Activated CD8-positive, alpha-beta memory T cell treated with anti-CD3 and anti-CD28 coated beads, Interleukin-2, amount 50 U/mL, for 1 hour (primary cell): ENCODE measurements at regions not wholly inside any gene's neighbourhood (a gene's known extent, or its start where the extent isn't known, plus 50 kb on each side); places are given as distances from the start of the nearest gene placed in this dataset.
"Not testable (repeated sequence)": the region's sequence is repeated elsewhere in the genome, so short reads cannot be mapped to it uniquely, and the experiment has no call there.

Source experiments
- DNase-seq: peaks from one replicate; pipeline ENCODE4 v3.0.0-alpha.2; 2020; ENCODE audit errors: extremely low read depth

- no peak for DNase-seq
Measured at GRCh38 chr12:127785986-127786590, 480.9 kb upstream of the TMEM132C start.

GRCh38 chr12:127787544-127787943 lies 479.4 kb upstream of the TMEM132C start:
- DNase-seq, result no peak

- DNase-seq, result no peak
Measured at GRCh38 chr12:127790376-127790775, 476.6 kb upstream of the TMEM132C start.

GRCh38 chr12:127791217-127791616 lies 475.8 kb upstream of the TMEM132C start:
- DNase-seq, result no peak

- no peak for DNase-seq
Measured at GRCh38 chr12:127797918-127798317, 469.1 kb upstream of the TMEM132C start.

- no peak for DNase-seq
Measured at GRCh38 chr12:127802271-127802670, 464.7 kb upstream of the TMEM132C start.

- no peak for DNase-seq
Measured at GRCh38 chr12:127803545-127803944, 463.4 kb upstream of the TMEM132C start.

- no peak for DNase-seq
Measured at GRCh38 chr12:127809275-127809674, 457.7 kb upstream of the TMEM132C start.

- no peak for DNase-seq
Measured at GRCh38 chr12:127810041-127810440, 456.9 kb upstream of the TMEM132C start.

- DNase-seq, result not testable (repeated sequence)
Measured at GRCh38 chr12:127810459-127810858, 456.5 kb upstream of the TMEM132C start.

- DNase-seq, result no peak
Measured at GRCh38 chr12:127811988-127812387, 455.0 kb upstream of the TMEM132C start.

- DNase-seq, result no peak
Measured at GRCh38 chr12:127813147-127813546, 453.8 kb upstream of the TMEM132C start.

GRCh38 chr12:127819056-127819455 lies 447.9 kb upstream of the TMEM132C start:
- DNase-seq, result no peak

- no peak for DNase-seq
Measured at GRCh38 chr12:127820271-127820670, 446.7 kb upstream of the TMEM132C start.

- DNase-seq, result no peak
Measured at GRCh38 chr12:127820846-127821245, 446.1 kb upstream of the TMEM132C start.

- DNase-seq, result no peak
Measured at GRCh38 chr12:127822809-127823411, 444.1 kb upstream of the TMEM132C start.

GRCh38 chr12:127823801-127824200 lies 443.2 kb upstream of the TMEM132C start:
- no peak for DNase-seq

GRCh38 chr12:127829281-127830064 lies 437.5 kb upstream of the TMEM132C start:
- DNase-seq, result no peak

- no peak for DNase-seq
Measured at GRCh38 chr12:127830065-127830460, 436.9 kb upstream of the TMEM132C start.

GRCh38 chr12:127830730-127831129 lies 436.2 kb upstream of the TMEM132C start:
- no peak for DNase-seq

- DNase-seq, result no peak
Measured at GRCh38 chr12:127832172-127832571, 434.8 kb upstream of the TMEM132C start.

GRCh38 chr12:127836802-127837201 lies 430.2 kb upstream of the TMEM132C start:
- DNase-seq, result not testable (repeated sequence)

- DNase-seq, result no peak
Measured at GRCh38 chr12:127857661-127858060, 409.3 kb upstream of the TMEM132C start.
